ENCODE measurements at regions not wholly inside any gene's neighbourhood (a gene's known extent, or its start where the extent isn't known, plus 50 kb on each side); places are given as distances from the start of the nearest gene placed in this dataset.

- no peaks in the 10 kb centered on the region for H3K27me3 ChIP-seq (ENCODE audit: low read length)
- no peaks in the 10 kb centered on the region for H3K9me2 ChIP-seq (replicated peaks; ENCODE audit: insufficient read depth, low read length)
- H3K79me2 ChIP-seq (ENCODE audit: low read length), result no peaks in the 10 kb centered on the region
- no peak overlapping the region for H3K4me3 ChIP-seq (ENCODE audit: low read length)
- H4K20me1 ChIP-seq (ENCODE audit: insufficient read depth, low read depth, low read length), result no peaks in the 10 kb centered on the region
- H3K9ac ChIP-seq (ENCODE audit: low read length), result no peak overlapping the region
- H3K36me3 ChIP-seq (ENCODE audit: insufficient read depth, low read length), result no peaks in the 10 kb centered on the region
- no peak overlapping the region for H3K27ac ChIP-seq (ENCODE audit: low read length)
- no peak overlapping the region for H2AFZ ChIP-seq (ENCODE audit: low read length)
- H3K9me3 ChIP-seq (ENCODE audit: low read length), result no peaks in the 10 kb centered on the region
- no peak for DNase-seq
- H3K4me2 ChIP-seq (ENCODE audit: low read depth, low read length, poor library complexity, severe bottlenecking), result no peak overlapping the region
- peaks cover 7% of the 10 kb centered on the region for H3K4me1 ChIP-seq (ENCODE audit: low read length)
These were observed 55.8 kb downstream of the IGF2 start for GRCh38 chr11:2083411-2083810.

- no peak overlapping the region for H3K27ac ChIP-seq (ENCODE audit: low read length)
- H3K79me2 ChIP-seq (ENCODE audit: low read length), result no peaks in the 10 kb centered on the region
- no peaks in the 10 kb centered on the region for H3K4me1 ChIP-seq (ENCODE audit: low read length)
- H3K9ac ChIP-seq (ENCODE audit: low read length), result no peak overlapping the region
- H3K27me3 ChIP-seq (ENCODE audit: low read length), result no peaks in the 10 kb centered on the region
- H3K36me3 ChIP-seq (ENCODE audit: insufficient read depth, low read length), result no peaks in the 10 kb centered on the region
- H4K20me1 ChIP-seq (ENCODE audit: insufficient read depth, low read depth, low read length), result no peaks in the 10 kb centered on the region
- H3K4me2 ChIP-seq (ENCODE audit: low read depth, low read length, poor library complexity, severe bottlenecking), result no peak overlapping the region
- H2AFZ ChIP-seq (ENCODE audit: low read length), result no peak overlapping the region
- H3K9me3 ChIP-seq (ENCODE audit: low read length), result no peaks in the 10 kb centered on the region
- no peaks in the 10 kb centered on the region for H3K9me2 ChIP-seq (replicated peaks; ENCODE audit: insufficient read depth, low read length)
- DNase-seq, result no peak
- no peak overlapping the region for H3K4me3 ChIP-seq (ENCODE audit: low read length)
These were observed 62.0 kb downstream of the IGF2 start for GRCh38 chr11:2077061-2077802.

GRCh38 chr11:2076441-2076840 lies 62.7 kb downstream of the IGF2 start:
- H2AFZ ChIP-seq (ENCODE audit: low read length), result no peak overlapping the region
- no peak overlapping the region for H3K4me3 ChIP-seq (ENCODE audit: low read length)
- no peak overlapping the region for H3K27ac ChIP-seq (ENCODE audit: low read length)
- no peaks in the 10 kb centered on the region for H3K9me2 ChIP-seq (replicated peaks; ENCODE audit: insufficient read depth, low read length)
- H3K4me2 ChIP-seq (ENCODE audit: low read depth, low read length, poor library complexity, severe bottlenecking), result no peak overlapping the region
- H3K27me3 ChIP-seq (ENCODE audit: low read length), result no peaks in the 10 kb centered on the region
- no peak for DNase-seq
- no peaks in the 10 kb centered on the region for H4K20me1 ChIP-seq (ENCODE audit: insufficient read depth, low read depth, low read length)
- H3K9ac ChIP-seq (ENCODE audit: low read length), result no peak overlapping the region
- H3K36me3 ChIP-seq (ENCODE audit: insufficient read depth, low read length), result no peaks in the 10 kb centered on the region
- no peaks in the 10 kb centered on the region for H3K79me2 ChIP-seq (ENCODE audit: low read length)
- no peaks in the 10 kb centered on the region for H3K4me1 ChIP-seq (ENCODE audit: low read length)
- H3K9me3 ChIP-seq (ENCODE audit: low read length), result no peaks in the 10 kb centered on the region

DNA sequence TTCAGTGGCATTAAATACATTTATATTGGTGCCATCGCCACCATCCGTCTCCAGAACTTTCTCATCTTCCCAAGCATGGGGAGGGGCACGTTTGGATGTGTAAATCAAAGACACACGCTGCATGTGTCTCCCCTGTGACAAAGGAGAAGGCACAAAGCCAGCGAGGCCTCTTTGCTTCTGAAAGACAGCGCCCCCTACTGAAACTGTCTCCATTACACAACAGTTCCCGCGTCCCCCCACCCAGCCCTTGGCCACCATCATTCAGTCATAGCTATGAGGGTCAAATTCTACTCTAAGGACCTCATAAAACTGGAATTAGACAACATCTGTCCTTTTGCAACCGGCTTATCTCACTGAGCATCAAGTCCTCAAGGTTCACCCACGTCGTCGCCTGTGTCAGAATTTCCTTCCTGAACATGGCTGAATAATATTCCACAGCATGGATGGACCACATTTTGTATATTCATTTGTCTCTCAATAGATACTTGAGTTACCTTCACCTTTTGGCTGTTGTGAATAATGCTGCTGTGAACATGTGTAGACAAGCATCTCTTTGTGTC lies 64.8 kb downstream of the IGF2 start:
- Histone ChIP-seq H3K27me3 (ENCODE audit: low read length) (no peaks in the 10 kb centered on the region), H3K4me1 (ENCODE audit: low read length) (no peaks in the 10 kb centered on the region), H3K9me2 (replicated peaks; ENCODE audit: insufficient read depth, low read length) (no peaks in the 10 kb centered on the region), H4K20me1 (ENCODE audit: insufficient read depth, low read depth, low read length) (no peaks in the 10 kb centered on the region), H3K79me2 (ENCODE audit: low read length) (no peaks in the 10 kb centered on the region), H3K4me2 (ENCODE audit: low read depth, low read length, poor library complexity, severe bottlenecking) (no peak overlapping the region), H3K36me3 (ENCODE audit: insufficient read depth, low read length) (no peaks in the 10 kb centered on the region), H3K9ac (ENCODE audit: low read length) (no peak overlapping the region), H3K27ac (ENCODE audit: low read length) (no peak overlapping the region), H3K4me3 (ENCODE audit: low read length) (no peak overlapping the region), H3K9me3 (ENCODE audit: low read length) (no peaks in the 10 kb centered on the region), H2AFZ (ENCODE audit: low read length) (no peak overlapping the region)
- peak; percentile 75 for DNase-seq

DNA sequence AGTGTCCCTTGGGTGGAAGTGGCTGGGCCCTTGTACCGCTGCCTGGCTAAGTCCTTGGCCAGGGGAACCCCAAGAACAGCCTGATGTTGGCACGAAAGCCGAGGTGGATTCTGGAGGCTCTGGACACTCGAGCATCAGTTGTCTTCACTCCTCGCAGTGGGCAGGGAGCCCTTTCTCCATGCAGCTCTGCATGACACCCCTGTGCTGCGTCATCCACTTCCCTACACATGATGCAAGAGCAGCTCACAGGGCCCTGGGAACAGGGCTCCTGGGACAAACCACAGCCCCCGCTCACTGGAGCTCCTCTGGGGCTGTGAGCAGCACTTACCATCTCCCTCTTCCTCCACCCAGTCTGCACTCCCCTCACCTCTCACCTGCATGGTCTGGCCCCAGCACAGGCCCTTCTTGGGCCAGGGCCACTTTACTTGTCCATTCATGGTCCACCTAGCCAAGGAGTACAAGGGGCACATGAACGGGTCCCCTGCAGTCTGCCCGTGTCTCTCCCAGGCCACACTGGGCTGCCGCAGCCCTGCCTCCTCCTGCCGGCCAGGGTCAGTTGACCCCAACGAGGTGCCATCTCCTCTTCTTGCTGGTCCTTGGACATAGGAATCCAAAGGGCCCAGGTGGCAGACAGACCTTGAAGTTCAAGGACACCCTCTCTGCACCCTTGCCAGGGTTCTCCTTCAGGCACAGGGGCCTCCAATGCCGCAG lies 66.5 kb downstream of the IGF2 start:
- Histone ChIP-seq H3K9me3 (ENCODE audit: low read length) (no peaks in the 10 kb centered on the region), H3K4me1 (ENCODE audit: low read length) (no peaks in the 10 kb centered on the region), H3K36me3 (ENCODE audit: insufficient read depth, low read length) (no peaks in the 10 kb centered on the region), H3K9me2 (replicated peaks; ENCODE audit: insufficient read depth, low read length) (no peaks in the 10 kb centered on the region), H3K27ac (ENCODE audit: low read length) (no peak overlapping the region), H3K9ac (ENCODE audit: low read length) (no peak overlapping the region), H4K20me1 (ENCODE audit: insufficient read depth, low read depth, low read length) (no peaks in the 10 kb centered on the region), H2AFZ (ENCODE audit: low read length) (no peak overlapping the region), H3K79me2 (ENCODE audit: low read length) (no peaks in the 10 kb centered on the region), H3K27me3 (ENCODE audit: low read length) (no peaks in the 10 kb centered on the region), H3K4me2 (ENCODE audit: low read depth, low read length, poor library complexity, severe bottlenecking) (no peak overlapping the region), H3K4me3 (ENCODE audit: low read length) (no peak overlapping the region)
- DNase-seq, result no peak

DNA sequence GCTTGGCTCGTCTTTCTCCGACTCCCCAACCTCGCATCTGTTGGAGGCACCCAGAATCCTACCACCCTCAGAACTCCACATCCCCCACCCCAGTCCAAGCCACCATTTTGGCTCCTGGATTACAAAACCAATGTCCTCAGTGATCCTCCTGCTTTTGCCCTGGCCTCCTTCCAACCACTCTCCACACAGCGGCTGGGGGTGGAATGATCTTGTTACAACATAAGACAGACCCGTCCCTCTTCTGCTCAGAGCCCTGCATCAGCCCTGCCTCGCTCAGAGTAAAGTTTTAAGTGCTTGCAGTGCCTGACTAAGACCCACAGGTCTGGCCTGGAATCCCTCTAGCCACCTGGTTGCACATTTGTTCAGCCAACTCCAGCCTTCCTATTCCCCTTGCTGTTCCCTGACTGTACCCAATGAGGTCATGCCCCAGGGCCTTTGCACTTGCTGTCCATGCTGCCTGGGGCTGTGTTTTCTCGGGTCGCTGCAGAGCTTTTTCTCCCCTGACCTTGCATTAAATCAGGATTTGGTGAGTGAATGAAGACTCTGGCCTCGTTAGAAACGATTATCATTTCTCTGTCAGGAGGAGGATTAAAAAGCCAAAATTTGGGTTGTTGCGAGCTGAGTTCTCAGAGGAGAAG lies 67.3 kb downstream of the IGF2 start:
- no peak for DNase-seq
- H3K4me3 ChIP-seq (ENCODE audit: low read length), result no peak overlapping the region
- H3K9me3 ChIP-seq (ENCODE audit: low read length), result no peaks in the 10 kb centered on the region
- no peak overlapping the region for H2AFZ ChIP-seq (ENCODE audit: low read length)
- H3K9me2 ChIP-seq (replicated peaks; ENCODE audit: insufficient read depth, low read length), result no peaks in the 10 kb centered on the region
- H3K27me3 ChIP-seq (ENCODE audit: low read length), result no peaks in the 10 kb centered on the region
- H3K4me1 ChIP-seq (ENCODE audit: low read length), result no peaks in the 10 kb centered on the region
- H3K27ac ChIP-seq (ENCODE audit: low read length), result no peak overlapping the region
- H3K9ac ChIP-seq (ENCODE audit: low read length), result no peak overlapping the region
- no peak overlapping the region for H3K4me2 ChIP-seq (ENCODE audit: low read depth, low read length, poor library complexity, severe bottlenecking)
- no peaks in the 10 kb centered on the region for H4K20me1 ChIP-seq (ENCODE audit: insufficient read depth, low read depth, low read length)
- no peaks in the 10 kb centered on the region for H3K36me3 ChIP-seq (ENCODE audit: insufficient read depth, low read length)
- H3K79me2 ChIP-seq (ENCODE audit: low read length), result no peaks in the 10 kb centered on the region
